Left kidney (tissue), 1 donor: ENCODE measurements at regions not wholly inside any gene's neighbourhood (a gene's known extent, or its start where the extent isn't known, plus 50 kb on each side); places are given as distances from the start of the nearest gene placed in this dataset.

Experiments used
- DNase-seq: peaks from one replicate; pipeline ENCODE4 v3.0.0-alpha.2; 2013

DNA sequence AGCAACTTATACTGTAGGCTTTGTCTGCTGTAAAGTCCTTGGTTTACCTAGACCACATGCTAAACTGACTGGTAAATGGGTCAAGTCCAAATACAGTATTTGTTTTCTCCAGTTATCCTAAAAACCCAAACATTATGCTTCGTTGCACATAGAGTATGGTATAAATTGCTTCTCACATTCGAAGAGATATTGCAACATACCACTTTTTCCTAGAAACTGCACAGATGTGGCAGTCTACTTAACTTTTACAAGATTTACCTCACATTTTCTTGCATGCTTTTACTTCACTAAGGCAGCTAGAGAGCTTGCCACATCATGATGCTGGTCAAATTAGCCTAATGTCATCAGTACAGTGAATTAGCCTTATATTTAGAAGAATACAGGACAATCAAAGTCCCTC is 66.0 kb upstream of the SCN7A start:
- DNase-seq: no peak

- DNase-seq: no peak
Observed at GRCh38 chr2:166550923-166551322, 56.9 kb upstream of the SCN7A start.

DNA sequence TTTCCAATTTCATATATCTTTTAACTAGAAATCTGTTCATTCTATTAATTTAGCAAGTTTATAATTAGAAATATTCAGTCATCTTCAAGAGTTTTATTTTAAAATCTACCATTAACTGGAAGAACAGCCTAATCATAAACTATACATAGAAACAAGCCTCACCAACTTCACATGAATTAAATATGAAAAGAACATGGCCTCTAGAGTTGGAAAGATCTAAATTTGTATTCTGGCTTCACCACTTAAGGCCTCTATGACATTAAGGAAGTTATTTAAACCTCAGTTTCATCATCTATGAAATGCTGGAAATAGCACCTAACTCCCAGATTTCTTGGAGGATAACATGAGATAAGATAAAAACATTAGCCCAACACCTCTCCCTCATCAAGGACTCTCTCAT is 51.4 kb upstream of the SCN7A start:
- no peak for DNase-seq
